ENCODE measurements at regions not wholly inside any gene's neighbourhood (a gene's known extent, or its start where the extent isn't known, plus 50 kb on each side); places are given as distances from the start of the nearest gene placed in this dataset.

DNA sequence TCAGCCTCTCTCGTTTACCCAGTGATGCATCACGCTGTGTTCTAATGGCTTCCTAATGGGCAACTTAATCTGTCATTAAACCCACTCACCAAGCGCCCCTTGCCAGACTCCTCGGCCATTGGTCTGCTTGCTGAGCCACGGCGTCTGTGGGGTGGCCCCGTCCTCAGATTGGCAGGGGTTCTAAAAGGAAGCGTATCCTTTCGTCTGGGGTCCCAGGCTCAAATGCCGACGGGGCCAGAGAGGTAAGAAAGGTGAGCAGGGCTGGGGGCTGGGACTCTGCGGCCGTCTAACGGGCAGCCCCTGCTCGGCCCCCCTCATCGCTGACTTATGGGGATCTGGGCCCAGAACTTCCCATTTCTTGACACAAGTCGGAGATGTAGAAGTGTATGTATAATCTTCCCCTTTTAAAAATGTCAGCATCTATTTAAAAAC lies 315.1 kb upstream of the PROK2 start:
- H3K4me2 ChIP-seq = no peak overlapping the region; the same call in 1 of the 2 replicates
- no peaks in the 10 kb centered on the region for H3K36me3 ChIP-seq (ENCODE audit: low read depth)
- BruUV-seq (replicated peaks) = no TSS peak
- H3K9me3 ChIP-seq (ENCODE audit: insufficient read depth, low read depth) = no peaks in the 10 kb centered on the region
- no peaks in the 10 kb centered on the region for H4K20me1 ChIP-seq (ENCODE audit: insufficient read depth)
- intact Hi-C loops (cut with micrococcal nuclease; ENCODE audit: unreplicated experiment) = no loop called here
- no peak for DNase-seq
- H3K4me3 ChIP-seq = no peak overlapping the region
- ChIA-PET POLR2A (ENCODE audit: unreplicated experiment) (no interaction called here), CTCF (no interaction called here)
- H3K27ac ChIP-seq = no peak overlapping the region
- no peaks in the 10 kb centered on the region for H3K9me2 ChIP-seq (ENCODE audit: insufficient read depth)
- peaks cover 45% of the 10 kb centered on the region for H3K27me3 ChIP-seq (ENCODE audit: insufficient read depth, low read depth)
- H3F3A ChIP-seq (ENCODE audit: insufficient read depth, low read depth) = no peaks in the 10 kb centered on the region
- no peaks in the 10 kb centered on the region for H3K79me2 ChIP-seq (ENCODE audit: low read depth)
- no peak for TF ChIP-seq EZH2 (IDR thresholded peaks at IDR 0.05; ENCODE audit: low read depth)
- TF ChIP-seq, protein P1, sequence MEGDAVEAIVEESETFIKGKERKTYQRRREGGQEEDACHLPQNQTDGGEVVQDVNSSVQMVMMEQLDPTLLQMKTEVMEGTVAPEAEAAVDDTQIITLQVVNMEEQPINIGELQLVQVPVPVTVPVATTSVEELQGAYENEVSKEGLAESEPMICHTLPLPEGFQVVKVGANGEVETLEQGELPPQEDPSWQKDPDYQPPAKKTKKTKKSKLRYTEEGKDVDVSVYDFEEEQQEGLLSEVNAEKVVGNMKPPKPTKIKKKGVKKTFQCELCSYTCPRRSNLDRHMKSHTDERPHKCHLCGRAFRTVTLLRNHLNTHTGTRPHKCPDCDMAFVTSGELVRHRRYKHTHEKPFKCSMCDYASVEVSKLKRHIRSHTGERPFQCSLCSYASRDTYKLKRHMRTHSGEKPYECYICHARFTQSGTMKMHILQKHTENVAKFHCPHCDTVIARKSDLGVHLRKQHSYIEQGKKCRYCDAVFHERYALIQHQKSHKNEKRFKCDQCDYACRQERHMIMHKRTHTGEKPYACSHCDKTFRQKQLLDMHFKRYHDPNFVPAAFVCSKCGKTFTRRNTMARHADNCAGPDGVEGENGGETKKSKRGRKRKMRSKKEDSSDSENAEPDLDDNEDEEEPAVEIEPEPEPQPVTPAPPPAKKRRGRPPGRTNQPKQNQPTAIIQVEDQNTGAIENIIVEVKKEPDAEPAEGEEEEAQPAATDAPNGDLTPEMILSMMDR (conservative IDR thresholded peaks at IDR 0.05) = no peak
- H3K4me1 ChIP-seq (replicated peaks; ENCODE audit: insufficient read depth) = no peaks in the 10 kb centered on the region
- H2AFZ ChIP-seq = no peak overlapping the region

DNA sequence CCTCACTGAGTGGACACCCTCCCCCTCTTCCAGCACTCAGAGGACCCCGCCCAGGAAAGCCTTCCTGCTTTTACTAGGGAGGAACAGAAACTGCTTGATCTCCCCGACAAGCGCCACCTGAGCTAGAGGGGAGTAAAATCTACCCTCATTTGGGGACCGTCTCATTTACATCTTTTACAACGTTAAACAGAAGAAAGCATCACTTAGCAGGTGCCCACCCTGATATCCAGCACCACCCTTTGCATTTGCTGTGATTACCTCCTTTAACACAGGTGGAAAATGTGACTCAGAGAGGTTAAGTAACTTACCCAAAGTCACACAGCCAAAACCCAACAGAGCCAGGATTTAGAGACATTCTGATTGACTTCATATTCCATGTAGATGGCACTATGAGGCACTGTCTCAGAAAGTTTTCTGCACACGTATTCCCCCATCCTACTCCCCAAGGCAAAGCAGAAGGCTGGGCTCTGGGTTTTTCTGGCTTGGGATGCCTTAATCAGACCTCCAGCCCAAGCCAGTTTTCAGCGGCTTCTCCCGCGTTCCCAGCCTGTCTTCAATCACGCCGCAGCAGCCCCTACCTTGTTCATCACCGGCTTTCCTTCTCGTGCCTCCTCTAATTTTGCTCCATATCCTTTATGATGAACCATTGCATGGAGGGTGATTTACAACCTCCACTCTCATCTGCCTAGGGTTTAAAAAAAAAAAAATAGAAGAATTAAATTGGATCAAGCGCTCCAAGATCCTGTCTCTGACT lies 314.6 kb upstream of the PROK2 start:
- H4K20me1 ChIP-seq (ENCODE audit: insufficient read depth) = no peaks in the 10 kb centered on the region
- H2AFZ ChIP-seq = no peak overlapping the region
- no peaks in the 10 kb centered on the region for H3K9me2 ChIP-seq (ENCODE audit: insufficient read depth)
- ChIA-PET CTCF (no interaction called here), POLR2A (ENCODE audit: unreplicated experiment) (no interaction called here)
- no peaks in the 10 kb centered on the region for H3K9me3 ChIP-seq (ENCODE audit: insufficient read depth, low read depth)
- no peak overlapping the region for H3K4me2 ChIP-seq
- H3F3A ChIP-seq (ENCODE audit: insufficient read depth, low read depth) = no peaks in the 10 kb centered on the region
- H3K4me1 ChIP-seq (replicated peaks; ENCODE audit: insufficient read depth) = no peaks in the 10 kb centered on the region
- DNase-seq = no peak
- no peak overlapping the region for H3K4me3 ChIP-seq
- no TSS peak for BruUV-seq (replicated peaks)
- no peaks in the 10 kb centered on the region for H3K79me2 ChIP-seq (ENCODE audit: low read depth)
- no peaks in the 10 kb centered on the region for H3K36me3 ChIP-seq (ENCODE audit: low read depth)
- intact Hi-C loops (cut with micrococcal nuclease; ENCODE audit: unreplicated experiment) = no loop called here
- H3K27me3 ChIP-seq (ENCODE audit: insufficient read depth, low read depth) = peaks cover 50% of the 10 kb centered on the region
- no peak overlapping the region for H3K27ac ChIP-seq
- TF ChIP-seq, protein P1 (conservative IDR thresholded peaks at IDR 0.05) = no peak
- TF ChIP-seq EZH2 (IDR thresholded peaks at IDR 0.05; ENCODE audit: low read depth) = no peak

DNA sequence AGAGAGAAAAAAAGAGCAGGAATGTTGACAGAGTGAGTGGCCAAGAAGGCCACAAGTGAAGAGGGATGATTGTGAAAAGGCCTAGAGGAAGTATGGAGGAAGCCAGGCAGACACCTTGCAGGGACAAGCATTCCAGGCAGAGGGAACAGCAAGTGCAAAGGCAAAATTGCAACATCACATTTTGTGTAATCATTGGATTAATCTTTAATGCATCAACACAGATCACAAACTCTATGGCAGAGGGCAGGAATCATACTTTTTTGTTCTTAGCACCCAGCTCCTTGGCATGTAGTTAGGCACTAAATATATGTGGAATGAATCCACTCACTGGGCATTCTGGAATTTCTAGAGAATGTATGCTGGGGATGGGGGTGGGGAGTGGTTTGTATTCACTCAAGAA lies 312.1 kb upstream of the PROK2 start:
- no peaks in the 10 kb centered on the region for H3K79me2 ChIP-seq (ENCODE audit: low read depth)
- POLR2A ChIA-PET (ENCODE audit: unreplicated experiment) = no interaction called here
- H4K20me1 ChIP-seq (ENCODE audit: insufficient read depth) = no peaks in the 10 kb centered on the region
- H3K4me1 ChIP-seq (replicated peaks; ENCODE audit: insufficient read depth) = no peaks in the 10 kb centered on the region
- H3K4me2 ChIP-seq = no peak overlapping the region
- H3K4me3 ChIP-seq = no peak overlapping the region
- TF ChIP-seq EZH2 (IDR thresholded peaks at IDR 0.05; ENCODE audit: low read depth) = no peak
- TF ChIP-seq, protein P1 (conservative IDR thresholded peaks at IDR 0.05) = no peak
- H3K27me3 ChIP-seq (ENCODE audit: insufficient read depth, low read depth) = peaks cover 53% of the 10 kb centered on the region
- H3F3A ChIP-seq (ENCODE audit: insufficient read depth, low read depth) = no peaks in the 10 kb centered on the region
- BruUV-seq (replicated peaks) = no TSS peak
- H3K27ac ChIP-seq = no peak overlapping the region
- H3K9me2 ChIP-seq (ENCODE audit: insufficient read depth) = no peaks in the 10 kb centered on the region
- intact Hi-C loops (cut with micrococcal nuclease; ENCODE audit: unreplicated experiment) = no loop called here
- H3K36me3 ChIP-seq (ENCODE audit: low read depth) = no peaks in the 10 kb centered on the region
- H3K9me3 ChIP-seq (ENCODE audit: insufficient read depth, low read depth) = no peaks in the 10 kb centered on the region
- DNase-seq = no peak
- H2AFZ ChIP-seq = no peak overlapping the region
- CTCF ChIA-PET = no interaction called here
